Smooth muscle cell (in vitro differentiated cells): ENCODE measurements at regions not wholly inside any gene's neighbourhood (a gene's known extent, or its start where the extent isn't known, plus 50 kb on each side); places are given as distances from the start of the nearest gene placed in this dataset.
A peak's percentile ranks its signal among the peaks of the same experiment; 100 is the strongest.

Experiments used
- DNase-seq: peaks from one replicate; lab custom pipeline; 2025; ENCODE audit not compliant: unreplicated experiment; lab: John Stamatoyannopoulos, UW
- H2AFZ ChIP-seq: fragments of 200-600 bp; sonication (generic); 2 replicates; pipeline ENCODE4 v1.6.0; 2016; ENCODE audit warnings: antibody characterized with exemption, low read depth, mild to moderate bottlenecking
- H3F3A ChIP-seq: fragments of 200-600 bp; sonication (generic); 2 replicates; pipeline ENCODE4 v1.6.0; 2017; ENCODE audit warnings: antibody characterized with exemption, low read depth
- H3K27ac ChIP-seq: fragments of 200-600 bp; sonication (generic); 2 replicates; pipeline ENCODE4 v1.5.1; 2016; ENCODE audit warnings: low read depth, mild to moderate bottlenecking
- H3K27me3 ChIP-seq: fragments of 200-600 bp; sonication (generic); 2 replicates; pipeline ENCODE4 v1.6.1; 2016; ENCODE audit warnings: low read depth, mild to moderate bottlenecking
- H3K36me3 ChIP-seq: fragments of 200-600 bp; sonication (generic); 2 replicates; pipeline ENCODE4 v1.5.1; 2016; ENCODE audit warnings: low read depth
- H3K4me1 ChIP-seq: fragments of 200-600 bp; sonication (generic); 2 replicates; pipeline ENCODE4 v1.5.1; 2016; ENCODE audit warnings: low read depth
- H3K4me2 ChIP-seq: fragments of 200-600 bp; sonication (generic); 2 replicates; pipeline ENCODE4 v1.6.0; 2016; ENCODE audit warnings: mild to moderate bottlenecking
- H3K4me3 ChIP-seq: fragments of 200-600 bp; sonication (generic); 2 replicates; pipeline ENCODE4 v1.5.1; 2016; ENCODE audit warnings: mild to moderate bottlenecking
- H3K79me2 ChIP-seq: fragments of 200-600 bp; sonication (generic); 2 replicates; pipeline ENCODE4 v1.6.0; 2016; ENCODE audit warnings: low read depth, mild to moderate bottlenecking
- H3K9ac ChIP-seq: fragments of 200-600 bp; sonication (generic); 2 replicates; pipeline ENCODE4 v1.6.0; 2016; ENCODE audit warnings: low read depth
- H3K9me3 ChIP-seq: fragments of 200-600 bp; sonication (generic); replicated peaks from 2 replicates; pipeline ENCODE4 v1.5.1; 2016; ENCODE audit warnings: low read depth
- H4K20me1 ChIP-seq: fragments of 200-600 bp; sonication (generic); 2 replicates; pipeline ENCODE4 v1.6.0; 2016; ENCODE audit warnings: low read depth
- CTCF ChIP-seq: fragments of 200-600 bp; sonication (generic); IDR thresholded peaks from 2 replicates; pipeline ENCODE4 v1.5.1; 2017; ENCODE audit warnings: borderline replicate concordance, mild to moderate bottlenecking, antibody characterized with exemption; ENCODE audit not compliant: insufficient read depth, poor library complexity, severe bottlenecking
- WGBS: methylation state at CpG from one replicate; pipeline ENCODE4 v1.1.7; 2016; ENCODE audit warnings: low lambda C conversion rate; 5-methylcytosine and 5-hydroxymethylcytosine counted together

GRCh38 chr20:40856653-40857052 lies 167.6 kb upstream of the MAFB start:
- no peak for TF ChIP-seq CTCF
- Histone ChIP-seq H3K9ac (no peak overlapping the region), H3K9me3 (no peaks in the 10 kb centered on the region), H3K4me1 (peaks cover 5% of the 10 kb centered on the region), H2AFZ (no peak overlapping the region), H3F3A (no peaks in the 10 kb centered on the region), H3K79me2 (no peaks in the 10 kb centered on the region), H3K27me3 (peaks cover 24% of the 10 kb centered on the region), H3K4me3 (no peak overlapping the region), H3K36me3 (no peaks in the 10 kb centered on the region), H3K4me2 (no peak overlapping the region), H4K20me1 (no peaks in the 10 kb centered on the region), H3K27ac (no peak overlapping the region)
- 96% methylated on average over 5 of the region's 5 CpGs for WGBS
- no peak for DNase-seq

DNA sequence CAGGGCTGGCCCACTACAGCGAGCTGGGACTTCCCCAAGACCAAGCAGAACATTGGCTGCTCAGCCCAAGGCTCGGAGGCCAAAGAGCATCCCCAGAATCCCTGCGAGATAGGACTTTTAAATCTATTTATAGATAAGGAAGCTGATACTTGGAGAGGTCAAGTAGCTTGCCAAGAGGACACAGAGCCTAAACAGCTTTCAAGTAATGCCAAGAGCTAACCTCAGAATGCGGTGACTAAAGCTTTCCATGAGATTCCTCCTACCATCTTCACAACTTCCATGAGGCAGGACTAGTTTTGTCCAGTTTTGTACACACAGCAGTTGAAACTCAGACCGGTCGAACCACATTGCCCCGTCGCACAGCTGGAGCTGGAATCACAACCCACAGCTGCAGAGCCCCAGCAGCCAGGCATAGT lies 168.1 kb upstream of the TOP1 start:
- Histone ChIP-seq H3K79me2 (no peaks in the 10 kb centered on the region), H3K4me1 (peaks cover 5% of the 10 kb centered on the region), H3K4me3 (no peak overlapping the region), H3K36me3 (no peaks in the 10 kb centered on the region), H3F3A (no peaks in the 10 kb centered on the region), H3K9me3 (no peaks in the 10 kb centered on the region), H4K20me1 (no peaks in the 10 kb centered on the region), H3K9ac (no peak overlapping the region), H3K27ac (peak overlapping the region; percentile 31), H3K27me3 (peaks cover 19% of the 10 kb centered on the region), H2AFZ (no peak overlapping the region), H3K4me2 (no peak overlapping the region)
- TF ChIP-seq CTCF, result no peak
- DNase-seq, result no peak
- 25% methylated on average over 8 of the region's 8 CpGs for WGBS

DNA sequence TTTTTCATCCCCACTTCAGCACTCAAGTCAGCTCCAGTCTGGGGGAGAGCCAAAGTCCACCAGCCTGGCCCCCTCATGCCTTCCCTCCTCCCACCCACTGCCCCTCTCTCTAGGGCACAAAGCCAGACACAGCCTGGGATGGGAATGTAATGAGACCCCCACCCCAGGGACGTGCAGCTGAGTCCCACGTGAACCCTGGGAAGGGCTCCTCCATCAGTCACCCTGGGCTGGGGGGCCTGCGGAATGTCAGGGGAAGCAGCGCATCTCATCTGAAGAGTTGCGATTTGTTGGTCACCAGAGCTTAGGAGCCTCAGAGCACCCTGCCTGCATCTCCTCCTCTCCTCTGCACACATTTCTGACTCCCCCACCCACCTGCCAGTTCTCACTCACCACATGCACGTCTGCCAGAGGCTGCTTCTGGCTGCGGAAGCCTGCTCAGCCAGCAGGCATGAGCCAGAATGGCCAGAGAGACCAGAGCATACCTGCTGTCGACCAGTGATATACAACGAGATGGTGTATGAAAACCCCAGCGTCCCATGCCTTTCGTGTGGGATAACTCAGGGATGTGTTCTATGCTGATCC lies 167.1 kb upstream of the TOP1 start:
- no peak for TF ChIP-seq CTCF
- WGBS, result 89% methylated on average over 11 of the region's 11 CpGs
- H4K20me1 ChIP-seq, result no peaks in the 10 kb centered on the region
- no peak for DNase-seq
- no peak overlapping the region for H3K4me2 ChIP-seq
- peaks cover 9% of the 10 kb centered on the region for H3K27me3 ChIP-seq
- H3K4me3 ChIP-seq, result no peak overlapping the region
- H3K36me3 ChIP-seq, result no peaks in the 10 kb centered on the region
- H3K4me1 ChIP-seq, result peaks cover 5% of the 10 kb centered on the region
- no peak overlapping the region for H2AFZ ChIP-seq
- H3K9ac ChIP-seq, result no peak overlapping the region
- no peaks in the 10 kb centered on the region for H3K9me3 ChIP-seq
- no peaks in the 10 kb centered on the region for H3K79me2 ChIP-seq
- no peaks in the 10 kb centered on the region for H3F3A ChIP-seq
- no peak overlapping the region for H3K27ac ChIP-seq

GRCh38 chr20:40863355-40863919 lies 165.2 kb upstream of the TOP1 start:
- H3K27me3 ChIP-seq, result no peaks in the 10 kb centered on the region
- H3K9ac ChIP-seq, result no peak overlapping the region
- H4K20me1 ChIP-seq, result no peaks in the 10 kb centered on the region
- H3K27ac ChIP-seq, result no peak overlapping the region
- H3K4me2 ChIP-seq, result no peak overlapping the region
- no peaks in the 10 kb centered on the region for H3K36me3 ChIP-seq
- no peaks in the 10 kb centered on the region for H3K79me2 ChIP-seq
- WGBS, result 87% methylated on average over 3 of the region's 3 CpGs
- H3F3A ChIP-seq, result no peaks in the 10 kb centered on the region
- no peak for DNase-seq
- no peak overlapping the region for H2AFZ ChIP-seq
- no peaks in the 10 kb centered on the region for H3K9me3 ChIP-seq
- H3K4me3 ChIP-seq, result no peak overlapping the region
- no peak for TF ChIP-seq CTCF
- H3K4me1 ChIP-seq, result no peaks in the 10 kb centered on the region
